ENCODE measurements at regions not wholly inside any gene's neighbourhood (a gene's known extent, or its start where the extent isn't known, plus 50 kb on each side); places are given as distances from the start of the nearest gene placed in this dataset.
"Not testable (repeated sequence)": the region's sequence is repeated elsewhere in the genome, so short reads cannot be mapped to it uniquely, and the experiment has no call there.

GRCh38 chr9:33731142-33731541 is 64.2 kb upstream of the PRSS3 start:
- peaks cover 7% of the 10 kb centered on the region; the same call in 1 of the 2 replicates for H3K4me1 ChIP-seq
- H3K27me3 ChIP-seq: no peaks in the 10 kb centered on the region
- no peak for TF ChIP-seq CTCF (IDR thresholded peaks at IDR 0.05; ENCODE audit: low read depth, low read length)
- H3K4me3 ChIP-seq (ENCODE audit: low read depth, low read length): no peak overlapping the region
- H3K9me3 ChIP-seq: no peaks in the 10 kb centered on the region
- DNase-seq: no peak
- H3K36me3 ChIP-seq: no peaks in the 10 kb centered on the region

DNA sequence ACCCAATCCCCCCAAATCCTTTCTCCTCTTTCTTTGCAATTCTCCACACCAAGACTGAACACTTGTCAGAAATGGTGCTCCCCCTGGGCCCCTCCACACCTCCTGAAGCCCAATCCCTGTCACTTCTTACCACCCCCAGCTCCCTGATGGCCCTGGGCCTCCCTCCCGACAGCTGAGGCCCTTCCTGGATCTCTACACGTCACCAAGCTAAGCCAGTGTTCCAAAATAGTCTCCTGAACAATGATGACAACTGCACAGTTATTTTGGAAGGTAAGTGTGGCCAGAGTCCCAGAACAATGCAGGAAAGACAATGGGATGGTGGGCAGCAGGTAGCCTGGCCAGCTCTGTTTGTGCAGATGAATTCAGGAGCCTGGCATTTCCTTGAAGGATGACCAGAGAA is 63.7 kb upstream of the PRSS3 start:
- no peak for TF ChIP-seq CTCF (IDR thresholded peaks at IDR 0.05; ENCODE audit: low read depth, low read length)
- no peaks in the 10 kb centered on the region for H3K36me3 ChIP-seq

DNA sequence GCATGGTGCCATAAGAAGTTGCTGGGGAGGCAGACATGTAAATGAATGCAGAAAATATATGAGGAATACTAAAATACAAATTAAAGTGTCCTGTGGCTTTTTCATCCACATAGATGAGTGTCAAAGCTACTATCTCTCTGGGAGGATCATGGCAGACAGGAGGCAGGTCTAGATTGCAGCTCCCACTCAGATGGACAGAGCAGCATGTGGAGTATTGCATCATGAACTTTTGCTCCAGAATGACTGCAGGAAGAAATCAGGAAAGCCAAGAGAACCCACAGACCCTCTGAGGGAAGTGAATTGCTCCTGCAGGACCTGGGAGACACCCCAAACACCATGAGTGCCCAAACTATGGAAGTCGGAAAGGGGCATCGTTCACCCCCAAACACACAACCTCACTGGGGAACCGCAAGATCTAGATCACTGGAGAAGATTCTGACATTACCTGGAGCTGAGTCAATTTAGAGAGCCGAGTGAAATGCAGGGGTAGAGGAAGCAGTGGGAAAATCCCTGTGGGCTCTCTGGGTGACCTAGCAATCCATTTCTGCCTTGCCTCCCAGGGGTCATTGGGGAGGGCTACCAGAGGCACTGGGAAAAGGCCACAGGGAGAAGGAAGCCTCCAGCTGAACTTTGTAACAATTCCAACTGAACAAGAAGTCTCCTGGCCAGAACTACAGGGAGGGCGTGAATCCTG is 61.0 kb upstream of the PRSS3 start:
- not testable (repeated sequence) for H3K4me3 ChIP-seq (ENCODE audit: low read depth, low read length); H3K36me3 ChIP-seq; H3K9me3 ChIP-seq; DNase-seq; H3K27me3 ChIP-seq; H3K4me1 ChIP-seq

More for the DNA sequence above, 63.7 kb upstream of the PRSS3 start:
- no peaks in the 10 kb centered on the region for H3K9me3 ChIP-seq
- no peak overlapping the region for H3K4me3 ChIP-seq (ENCODE audit: low read depth, low read length)
- H3K27me3 ChIP-seq: no peaks in the 10 kb centered on the region
- H3K4me1 ChIP-seq: peaks cover 7% of the 10 kb centered on the region; the same call in 1 of the 2 replicates
- no peak for DNase-seq

DNA sequence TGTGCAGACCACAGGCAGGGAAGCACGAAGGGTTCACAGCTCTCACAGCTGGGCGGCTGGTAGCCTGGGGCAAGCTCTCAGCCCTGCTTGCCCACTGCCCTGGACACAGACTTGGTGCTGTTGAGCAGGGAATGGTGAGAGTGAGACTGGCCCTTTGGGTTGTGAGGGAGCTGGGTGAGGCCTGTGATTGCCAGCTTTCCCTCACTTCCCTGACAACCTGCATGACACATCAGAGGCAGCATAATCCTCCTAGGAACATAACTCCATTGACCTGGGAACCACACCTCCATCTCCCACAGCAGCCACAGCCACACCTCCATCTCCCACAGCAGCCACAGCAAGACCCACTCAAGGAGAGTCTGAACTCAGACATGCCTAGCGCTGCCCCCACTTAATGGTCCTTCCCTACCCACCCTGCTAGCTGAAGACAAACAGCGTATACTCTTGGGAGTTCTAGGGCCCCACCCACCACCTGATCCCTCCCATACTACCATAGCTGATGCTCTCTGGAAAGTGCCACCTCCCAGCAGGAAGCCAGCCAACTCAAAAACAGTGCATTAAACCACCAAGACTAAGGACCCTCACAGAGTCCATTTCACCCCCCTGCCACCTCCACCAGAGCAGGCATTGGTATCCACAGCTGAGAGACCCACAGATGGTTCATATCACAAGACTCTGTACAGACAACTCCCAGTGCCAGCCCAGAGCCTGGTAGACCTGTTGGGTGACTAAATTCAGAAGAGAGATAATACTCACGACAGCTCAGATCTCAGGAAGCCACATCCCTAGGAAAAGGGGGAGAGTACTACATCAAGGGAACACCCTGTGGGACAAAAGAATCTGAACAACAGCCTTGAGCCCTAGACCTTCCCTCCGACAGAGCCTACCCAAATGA is 60.2 kb upstream of the PRSS3 start:
- not testable (repeated sequence) for H3K4me1 ChIP-seq; H3K36me3 ChIP-seq; H3K9me3 ChIP-seq; DNase-seq; H3K4me3 ChIP-seq (ENCODE audit: low read depth, low read length); H3K27me3 ChIP-seq

GRCh38 chr9:33737811-33738606 is 57.4 kb upstream of the PRSS3 start:
- peak; percentile 89 for TF ChIP-seq CTCF (IDR thresholded peaks at IDR 0.05; ENCODE audit: low read depth, low read length)
- peak; percentile 73 for DNase-seq

DNA sequence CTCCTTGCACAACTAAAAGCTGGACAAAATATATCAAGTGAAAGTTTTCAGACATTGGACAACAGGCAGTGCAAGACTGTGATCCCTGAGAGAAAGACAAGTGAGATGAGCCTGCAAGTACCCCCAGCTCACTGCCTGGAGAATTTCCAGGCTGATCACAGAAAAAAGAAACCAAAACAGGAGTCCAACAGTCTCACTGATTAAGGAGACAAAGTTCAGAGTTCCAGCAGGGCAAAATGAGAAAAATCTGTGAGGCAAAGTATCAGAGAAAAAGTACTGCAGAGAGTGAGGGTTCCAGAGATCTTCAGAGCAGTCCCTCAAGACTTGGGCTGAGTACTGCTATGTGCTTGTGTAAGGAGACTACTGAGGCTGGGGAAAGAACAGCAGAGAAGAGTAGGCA is 56.0 kb upstream of the PRSS3 start:
- no peak for DNase-seq
- no peak overlapping the region for H3K4me3 ChIP-seq (ENCODE audit: low read depth, low read length)
- H3K4me1 ChIP-seq: no peaks in the 10 kb centered on the region; the same call in 1 of the 2 replicates
- H3K27me3 ChIP-seq: no peaks in the 10 kb centered on the region
- TF ChIP-seq CTCF (IDR thresholded peaks at IDR 0.05; ENCODE audit: low read depth, low read length): no peak
- no peaks in the 10 kb centered on the region for H3K36me3 ChIP-seq
- H3K9me3 ChIP-seq: no peaks in the 10 kb centered on the region

More at GRCh38 chr9:33737811-33738606, 57.4 kb upstream of the PRSS3 start:
- no peaks in the 10 kb centered on the region for H3K9me3 ChIP-seq
- no peaks in the 10 kb centered on the region for H3K27me3 ChIP-seq
- H3K4me1 ChIP-seq: peaks cover 4% of the 10 kb centered on the region
- no peak overlapping the region for H3K4me3 ChIP-seq (ENCODE audit: low read depth, low read length)
- no peaks in the 10 kb centered on the region for H3K36me3 ChIP-seq
